GM12872 (cell line): ENCODE measurements at regions not wholly inside any gene's neighbourhood (a gene's known extent, or its start where the extent isn't known, plus 50 kb on each side); places are given as distances from the start of the nearest gene placed in this dataset.

Experiments
- CTCF ChIP-seq: IDR thresholded peaks from 3 replicates; pipeline ENCODE4 v1.5.1; 2011; ENCODE audit warnings: low read depth, mild to moderate bottlenecking, low read length, moderate library complexity; ENCODE audit not compliant: insufficient read depth

- TF ChIP-seq CTCF: no peak
These were observed 94.8 kb upstream of the PCDH18 start for GRCh38 chr4:137626942-137627738.

GRCh38 chr4:137623013-137623412, 90.7 kb upstream of the PCDH18 start:
- TF ChIP-seq CTCF: no peak

- no peak for TF ChIP-seq CTCF
These were observed 88.8 kb upstream of the PCDH18 start for GRCh38 chr4:137621056-137621455.

GRCh38 chr4:137614491-137614890, 82.2 kb upstream of the PCDH18 start:
- TF ChIP-seq CTCF: no peak

- TF ChIP-seq CTCF: no peak
These were observed 79.9 kb upstream of the PCDH18 start for GRCh38 chr4:137611998-137612700.

GRCh38 chr4:137610960-137611359, 78.7 kb upstream of the PCDH18 start:
- TF ChIP-seq CTCF: peak; percentile 47; the same call in 2 of the 3 replicates

GRCh38 chr4:137609718-137610430, 77.6 kb upstream of the PCDH18 start:
- no peak for TF ChIP-seq CTCF
